ENCODE measurements at regions not wholly inside any gene's neighbourhood (a gene's known extent, or its start where the extent isn't known, plus 50 kb on each side); places are given as distances from the start of the nearest gene placed in this dataset.
A peak's percentile ranks its signal among the peaks of the same experiment; 100 is the strongest.

DNA sequence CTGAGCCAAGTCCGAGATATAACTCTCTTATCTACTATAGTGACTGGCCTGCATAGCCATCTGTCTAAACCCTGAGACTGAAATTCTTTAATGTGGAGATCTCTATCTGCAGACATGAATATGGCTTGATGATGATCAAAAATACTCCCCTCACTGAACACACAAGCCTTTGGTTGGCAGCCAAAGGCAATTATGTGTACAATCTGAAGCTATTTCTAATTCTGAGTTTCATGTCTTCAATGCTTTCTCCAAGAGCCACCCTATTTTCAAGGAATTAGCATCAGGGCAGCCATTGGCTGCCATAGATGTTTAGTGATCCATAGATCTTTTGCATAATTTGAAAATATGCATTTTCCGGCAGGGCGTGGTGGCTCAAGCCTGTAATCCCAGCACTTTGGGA is 168.2 kb downstream of the TGFB2 start:
- Histone ChIP-seq H2AFZ (ENCODE audit: low read length) (no peak overlapping the region), H3K79me2 (ENCODE audit: low read length) (no peaks in the 10 kb centered on the region), H3K9ac (ENCODE audit: low read length) (no peak overlapping the region), H3K4me1 (ENCODE audit: insufficient read depth, low read length) (peaks cover 6% of the 10 kb centered on the region), H4K20me1 (ENCODE audit: low read length) (no peaks in the 10 kb centered on the region), H3K36me3 (ENCODE audit: low read depth, low read length) (no peaks in the 10 kb centered on the region), H3F3A (ENCODE audit: low read length, unreplicated experiment) (no peaks in the 10 kb centered on the region), H3K27me3 (ENCODE audit: low read length) (no peaks in the 10 kb centered on the region), H3K9me2 (replicated peaks; ENCODE audit: low read length) (no peaks in the 10 kb centered on the region), H3K4me3 (ENCODE audit: low read length) (no peak overlapping the region), H3K4me2 (ENCODE audit: low read length) (no peak overlapping the region), H3K27ac (ENCODE audit: low read length) (no peak overlapping the region), H3K9me3 (ENCODE audit: low read length) (0 out of 2 replicates have a peak, but pooled peaks cover 6% of the 10 kb centered on the region)
- DNase-seq (no peak), ATAC-seq (no peak)
- no peak for TF ChIP-seq EZH2phosphoT487 (IDR thresholded peaks at IDR 0.05; ENCODE audit: borderline replicate concordance, low read length)
- no peak for TF ChIP-seq EZH2 (IDR thresholded peaks at IDR 0.05; ENCODE audit: low read length, unreplicated experiment)
- TF ChIP-seq, protein P1, sequence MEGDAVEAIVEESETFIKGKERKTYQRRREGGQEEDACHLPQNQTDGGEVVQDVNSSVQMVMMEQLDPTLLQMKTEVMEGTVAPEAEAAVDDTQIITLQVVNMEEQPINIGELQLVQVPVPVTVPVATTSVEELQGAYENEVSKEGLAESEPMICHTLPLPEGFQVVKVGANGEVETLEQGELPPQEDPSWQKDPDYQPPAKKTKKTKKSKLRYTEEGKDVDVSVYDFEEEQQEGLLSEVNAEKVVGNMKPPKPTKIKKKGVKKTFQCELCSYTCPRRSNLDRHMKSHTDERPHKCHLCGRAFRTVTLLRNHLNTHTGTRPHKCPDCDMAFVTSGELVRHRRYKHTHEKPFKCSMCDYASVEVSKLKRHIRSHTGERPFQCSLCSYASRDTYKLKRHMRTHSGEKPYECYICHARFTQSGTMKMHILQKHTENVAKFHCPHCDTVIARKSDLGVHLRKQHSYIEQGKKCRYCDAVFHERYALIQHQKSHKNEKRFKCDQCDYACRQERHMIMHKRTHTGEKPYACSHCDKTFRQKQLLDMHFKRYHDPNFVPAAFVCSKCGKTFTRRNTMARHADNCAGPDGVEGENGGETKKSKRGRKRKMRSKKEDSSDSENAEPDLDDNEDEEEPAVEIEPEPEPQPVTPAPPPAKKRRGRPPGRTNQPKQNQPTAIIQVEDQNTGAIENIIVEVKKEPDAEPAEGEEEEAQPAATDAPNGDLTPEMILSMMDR (conservative IDR thresholded peaks at IDR 0.05; ENCODE audit: low read depth, low read length) = no peak
- intact Hi-C loops (cut with micrococcal nuclease) = no loop called here
- POLR2A ChIA-PET (ENCODE audit: unreplicated experiment) = no interaction called here
- CTCF ChIA-PET = no interaction called here
- no TSS peak for BruUV-seq (replicated peaks)

DNA sequence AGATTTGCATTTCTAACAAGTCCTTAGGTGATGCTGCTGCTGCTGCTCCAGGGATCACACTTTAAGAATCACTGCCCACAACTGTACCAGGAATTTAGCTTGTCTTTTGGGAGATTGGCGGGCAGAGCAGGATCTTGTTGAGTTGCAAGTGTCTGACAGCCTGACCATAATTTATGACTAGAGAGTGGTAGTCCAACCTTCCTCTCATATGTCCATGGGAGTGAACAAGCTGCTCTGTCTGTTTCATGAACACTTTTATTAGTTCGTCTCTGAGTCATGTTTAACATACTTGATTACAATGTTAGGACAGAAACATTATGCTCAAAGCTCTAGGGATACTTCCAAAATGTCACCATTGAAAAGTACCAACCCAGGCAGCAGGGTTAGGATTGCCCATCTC is 169.6 kb downstream of the TGFB2 start:
- Histone ChIP-seq H3K4me1 (ENCODE audit: insufficient read depth, low read length) (peaks cover 6% of the 10 kb centered on the region), H3K27me3 (ENCODE audit: low read length) (no peaks in the 10 kb centered on the region), H3K9me3 (ENCODE audit: low read length) (no peaks in the 10 kb centered on the region), H3K27ac (ENCODE audit: low read length) (no peak overlapping the region), H3K36me3 (ENCODE audit: low read depth, low read length) (no peaks in the 10 kb centered on the region), H4K20me1 (ENCODE audit: low read length) (no peaks in the 10 kb centered on the region), H3K9me2 (replicated peaks; ENCODE audit: low read length) (no peaks in the 10 kb centered on the region), H3K79me2 (ENCODE audit: low read length) (no peaks in the 10 kb centered on the region), H3K9ac (ENCODE audit: low read length) (no peak overlapping the region), H3K4me3 (ENCODE audit: low read length) (no peak overlapping the region), H3F3A (ENCODE audit: low read length, unreplicated experiment) (no peaks in the 10 kb centered on the region), H2AFZ (ENCODE audit: low read length) (no peak overlapping the region), H3K4me2 (ENCODE audit: low read length) (no peak overlapping the region)
- intact Hi-C loops (cut with micrococcal nuclease) = loop anchor here (1.0 kb wide), 1 partner anchor 15 kb away; no protein-coding TSS in a partner anchor
- DNase-seq (peak; percentile 73), ATAC-seq (peak; percentile 93)
- TF ChIP-seq EZH2phosphoT487 (IDR thresholded peaks at IDR 0.05; ENCODE audit: borderline replicate concordance, low read length) (no peak), EZH2 (IDR thresholded peaks at IDR 0.05; ENCODE audit: low read length, unreplicated experiment) (no peak)
- TF ChIP-seq, protein P1 (conservative IDR thresholded peaks at IDR 0.05; ENCODE audit: low read depth, low read length) = no peak
- CTCF ChIA-PET = interaction anchor here (0.7 kb wide), 1 partner anchor 552 kb away, joined by 3 read pairs; no protein-coding TSS in a partner anchor
- POLR2A ChIA-PET (ENCODE audit: unreplicated experiment) = no interaction called here
- BruUV-seq (replicated peaks) = no TSS peak

DNA sequence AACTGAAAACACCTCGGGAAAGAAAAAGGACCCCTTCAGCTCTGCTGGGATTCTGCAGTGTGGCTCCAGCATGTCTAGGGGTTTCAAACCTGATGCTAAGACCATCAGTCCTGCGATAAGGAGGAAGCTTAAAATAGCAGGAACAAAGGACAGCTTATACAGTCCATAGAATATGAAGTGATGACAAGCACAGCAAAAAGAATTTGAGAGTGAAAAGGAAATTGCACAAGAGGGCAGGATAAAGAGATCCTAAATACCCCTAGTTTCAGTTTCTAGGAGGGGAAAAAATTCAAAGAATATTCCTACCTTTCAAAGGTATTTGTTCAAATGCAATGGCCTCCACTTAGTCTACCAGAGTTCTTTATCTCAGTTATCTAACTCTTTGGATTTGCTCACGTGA is 171.4 kb downstream of the TGFB2 start:
- Histone ChIP-seq H3K9ac (ENCODE audit: low read length) (no peak overlapping the region), H3F3A (ENCODE audit: low read length, unreplicated experiment) (no peaks in the 10 kb centered on the region), H3K4me2 (ENCODE audit: low read length) (no peak overlapping the region), H3K36me3 (ENCODE audit: low read depth, low read length) (no peaks in the 10 kb centered on the region), H3K27ac (ENCODE audit: low read length) (no peak overlapping the region), H3K27me3 (ENCODE audit: low read length) (no peaks in the 10 kb centered on the region), H3K79me2 (ENCODE audit: low read length) (no peaks in the 10 kb centered on the region), H3K4me3 (ENCODE audit: low read length) (no peak overlapping the region), H3K4me1 (ENCODE audit: insufficient read depth, low read length) (peaks cover 6% of the 10 kb centered on the region), H2AFZ (ENCODE audit: low read length) (no peak overlapping the region), H3K9me2 (replicated peaks; ENCODE audit: low read length) (no peaks in the 10 kb centered on the region), H4K20me1 (ENCODE audit: low read length) (no peaks in the 10 kb centered on the region), H3K9me3 (ENCODE audit: low read length) (no peaks in the 10 kb centered on the region)
- TF ChIP-seq, protein P1 (conservative IDR thresholded peaks at IDR 0.05; ENCODE audit: low read depth, low read length) = no peak
- TF ChIP-seq EZH2 (IDR thresholded peaks at IDR 0.05; ENCODE audit: low read length, unreplicated experiment) = no peak
- no peak for TF ChIP-seq EZH2phosphoT487 (IDR thresholded peaks at IDR 0.05; ENCODE audit: borderline replicate concordance, low read length)
- no TSS peak for BruUV-seq (replicated peaks)
- no peak for DNase-seq
- POLR2A ChIA-PET (ENCODE audit: unreplicated experiment) = no interaction called here
- CTCF ChIA-PET = interaction anchor here (0.6 kb wide), 1 partner anchor 647 kb away, joined by 6 read pairs; no protein-coding TSS in a partner anchor
- intact Hi-C loops (cut with micrococcal nuclease) = no loop called here
- no peak for ATAC-seq
